ENCODE measurements at regions not wholly inside any gene's neighbourhood (a gene's known extent, or its start where the extent isn't known, plus 50 kb on each side); places are given as distances from the start of the nearest gene placed in this dataset.

GRCh38 chr4:141896687-141897086 lies 260.3 kb downstream of the IL15 start:
- no peak for TF ChIP-seq ETS1 (conservative IDR thresholded peaks at IDR 0.05; ENCODE audit: control insufficient read depth, low read depth, low read length)
- TF ChIP-seq, protein P1, sequence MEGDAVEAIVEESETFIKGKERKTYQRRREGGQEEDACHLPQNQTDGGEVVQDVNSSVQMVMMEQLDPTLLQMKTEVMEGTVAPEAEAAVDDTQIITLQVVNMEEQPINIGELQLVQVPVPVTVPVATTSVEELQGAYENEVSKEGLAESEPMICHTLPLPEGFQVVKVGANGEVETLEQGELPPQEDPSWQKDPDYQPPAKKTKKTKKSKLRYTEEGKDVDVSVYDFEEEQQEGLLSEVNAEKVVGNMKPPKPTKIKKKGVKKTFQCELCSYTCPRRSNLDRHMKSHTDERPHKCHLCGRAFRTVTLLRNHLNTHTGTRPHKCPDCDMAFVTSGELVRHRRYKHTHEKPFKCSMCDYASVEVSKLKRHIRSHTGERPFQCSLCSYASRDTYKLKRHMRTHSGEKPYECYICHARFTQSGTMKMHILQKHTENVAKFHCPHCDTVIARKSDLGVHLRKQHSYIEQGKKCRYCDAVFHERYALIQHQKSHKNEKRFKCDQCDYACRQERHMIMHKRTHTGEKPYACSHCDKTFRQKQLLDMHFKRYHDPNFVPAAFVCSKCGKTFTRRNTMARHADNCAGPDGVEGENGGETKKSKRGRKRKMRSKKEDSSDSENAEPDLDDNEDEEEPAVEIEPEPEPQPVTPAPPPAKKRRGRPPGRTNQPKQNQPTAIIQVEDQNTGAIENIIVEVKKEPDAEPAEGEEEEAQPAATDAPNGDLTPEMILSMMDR (IDR thresholded peaks at IDR 0.05 in 2 of 3, conservative IDR thresholded peaks at IDR 0.05 in 1 of 3; ENCODE audit: insufficient read depth in 2 of 3, low read depth in 1 of 3, low read length in 3 of 3): no peak
- TF ChIP-seq CHD2 (IDR thresholded peaks at IDR 0.05; ENCODE audit: low read depth, low read length): no peak
- TF ChIP-seq GATA2 (CRISPR knock-in tag; IDR thresholded peaks at IDR 0.05): no peak
- TF ChIP-seq PPARD (CRISPR knock-in tag; IDR thresholded peaks at IDR 0.05): no peak

Measured in K562 (cell line).